Urinary bladder (tissue), 3 donors: ENCODE measurements at regions not wholly inside any gene's neighbourhood (a gene's known extent, or its start where the extent isn't known, plus 50 kb on each side); places are given as distances from the start of the nearest gene placed in this dataset.
"Not testable (repeated sequence)": the region's sequence is repeated elsewhere in the genome, so short reads cannot be mapped to it uniquely, and the experiment has no call there.

Source experiments
- DNase-seq: peaks from one replicate; pipeline ENCODE4 v3.0.0-alpha.2; 2015; ENCODE audit errors: extremely low spot score
- H3K27ac ChIP-seq: one replicate; pipeline ENCODE4 v1.5.1; 2013; ENCODE audit warnings: low read depth, mild to moderate bottlenecking, moderate library complexity
- H3K36me3 ChIP-seq: one replicate; pipeline ENCODE4 v1.6.1; 2013; ENCODE audit warnings: mild to moderate bottlenecking, moderate library complexity; ENCODE audit not compliant: insufficient read depth
- H3K4me1 ChIP-seq: one replicate; pipeline ENCODE4 v1.6.1; 2013; ENCODE audit warnings: mild to moderate bottlenecking, moderate library complexity; ENCODE audit not compliant: insufficient read depth
- H3K4me3 ChIP-seq: one replicate; pipeline ENCODE4 v1.5.1; 2013; ENCODE audit warnings: low read depth, low read length
- WGBS: extraction: QIAGEN DNeasy Blood & Tissue Kit; methylation state at CpG from one replicate; pipeline ENCODE4 v1.1.7; 2013; 5-methylcytosine and 5-hydroxymethylcytosine counted together
- donor health status: healthy with polysubstance abuse.
- donor health status: healthy.

DNA sequence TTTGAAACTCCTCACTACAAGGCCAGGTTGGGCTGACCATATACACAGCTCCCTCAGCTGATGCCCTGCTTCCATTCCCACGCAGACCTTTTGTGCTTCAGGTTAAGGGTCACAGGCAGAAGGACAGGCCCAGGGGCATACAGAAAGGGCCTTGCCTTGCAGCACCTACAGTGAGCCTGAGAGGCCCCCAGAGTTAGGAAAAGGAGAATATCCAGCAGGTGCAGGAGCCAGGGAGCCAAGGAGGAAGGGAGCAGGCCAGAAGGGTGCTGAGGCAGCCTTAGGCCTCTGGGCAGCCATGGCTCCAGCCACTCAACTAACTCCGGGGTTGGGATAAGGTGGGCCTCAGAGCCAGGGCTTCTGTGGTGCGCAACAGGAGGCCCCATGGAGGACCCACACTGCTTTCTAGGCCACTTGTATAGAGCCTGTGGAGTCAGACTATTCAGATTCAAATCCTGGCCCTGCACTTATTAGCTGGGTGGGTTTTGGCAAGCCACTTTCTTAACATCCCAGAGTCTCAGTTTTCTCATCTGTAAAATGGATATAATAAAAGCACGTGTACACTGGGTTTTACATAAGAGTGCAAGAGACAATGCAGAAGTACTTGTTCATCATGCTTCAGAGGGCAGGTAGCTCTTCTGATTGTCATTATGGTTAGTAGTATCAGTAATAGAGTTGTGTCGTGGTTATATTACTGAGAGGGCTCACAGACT is 214.6 kb upstream of the HAAO start:
- H3K36me3 ChIP-seq, result no peaks in the 10 kb centered on the region
- no peak overlapping the region for H3K27ac ChIP-seq
- H3K4me3 ChIP-seq, result no peak overlapping the region
- WGBS, result 91% methylated on average over 5 of the region's 5 CpGs
- no peak for DNase-seq
- H3K4me1 ChIP-seq, result no peaks in the 10 kb centered on the region

DNA sequence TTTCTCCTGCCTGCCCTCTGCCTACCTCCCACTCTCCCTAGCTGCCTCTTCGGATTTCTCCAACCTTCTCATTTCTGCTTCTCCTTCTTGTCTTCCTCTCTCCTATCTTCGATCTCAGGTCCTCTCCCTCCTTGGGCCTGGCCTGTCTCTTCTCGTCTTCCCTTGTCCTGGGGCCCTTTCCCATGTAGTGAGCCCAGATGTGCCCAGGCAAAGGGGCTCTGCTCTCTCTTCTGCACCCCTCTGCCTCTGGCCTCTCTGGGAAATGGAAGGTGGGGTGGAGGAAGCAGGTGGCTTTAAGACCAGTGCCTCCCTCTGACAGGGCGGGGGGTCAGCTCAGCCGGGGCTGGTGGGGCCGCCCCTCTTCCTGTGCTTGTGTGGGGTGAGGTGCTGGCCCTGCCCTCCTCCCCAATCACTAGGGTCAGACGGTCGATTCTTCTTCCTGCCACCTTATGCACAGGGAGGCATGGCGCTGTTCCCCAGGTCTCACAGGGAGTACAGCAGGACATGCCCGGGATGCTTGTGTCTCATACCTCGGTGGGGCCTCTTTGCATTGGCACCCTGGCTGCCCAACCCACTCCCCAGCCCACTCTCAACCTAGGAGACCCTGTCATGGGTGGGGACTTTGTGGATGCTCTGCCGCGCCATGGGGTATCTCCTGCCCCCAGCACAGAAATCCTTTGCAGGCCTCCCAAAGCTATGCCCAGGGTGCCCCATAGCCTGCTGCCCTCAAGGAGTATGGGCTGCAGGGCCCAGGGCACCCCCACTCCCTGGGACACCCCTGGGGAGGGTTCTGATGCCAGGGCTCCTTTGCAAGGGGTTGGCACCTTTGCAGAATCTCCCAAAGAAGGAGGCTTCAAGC is 213.8 kb upstream of the HAAO start:
- no peak overlapping the region for H3K27ac ChIP-seq
- no peaks in the 10 kb centered on the region for H3K36me3 ChIP-seq
- H3K4me3 ChIP-seq, result no peak overlapping the region
- 85% methylated on average over 13 of the region's 13 CpGs for WGBS
- DNase-seq, result no peak
- H3K4me1 ChIP-seq, result no peaks in the 10 kb centered on the region

DNA sequence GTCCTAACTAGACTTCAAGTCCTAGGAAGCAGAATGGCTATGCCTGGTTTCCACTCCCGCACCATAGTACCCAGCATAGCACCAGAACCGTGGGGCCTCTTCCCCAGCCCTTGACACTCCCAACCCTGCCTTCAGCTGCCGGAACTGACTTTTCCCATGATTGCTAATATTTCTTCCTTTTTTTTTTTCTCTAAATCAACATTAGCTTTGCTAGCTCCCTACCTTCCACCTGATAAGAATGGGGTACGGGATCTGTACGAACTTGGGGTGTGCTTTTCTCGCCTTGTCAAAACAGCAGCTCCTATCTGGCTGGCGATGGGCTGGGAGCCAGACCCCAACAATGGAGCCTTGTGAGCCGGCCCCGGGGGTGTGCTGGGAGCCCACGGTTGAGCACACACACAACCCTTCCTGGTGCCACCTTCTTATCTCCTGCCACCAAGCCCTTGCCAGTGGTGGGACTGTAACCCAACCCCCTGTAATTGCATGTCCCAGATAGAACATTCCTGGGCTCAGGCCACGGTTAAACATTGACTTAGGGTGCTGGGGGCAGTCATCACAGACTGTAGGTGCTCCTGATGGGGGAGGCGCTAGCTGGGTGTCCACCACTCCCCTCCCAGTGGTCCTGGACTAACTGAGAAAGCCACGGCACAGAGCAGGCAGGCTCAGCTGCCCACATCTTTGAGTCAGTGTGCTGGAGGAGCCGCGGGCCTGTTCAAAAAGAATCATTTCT is 213.0 kb upstream of the HAAO start:
- Histone ChIP-seq H3K36me3 (no peaks in the 10 kb centered on the region), H3K4me3 (no peak overlapping the region), H3K27ac (no peak overlapping the region), H3K4me1 (no peaks in the 10 kb centered on the region)
- WGBS, result 79% methylated on average over 15 of the region's 15 CpGs
- DNase-seq, result no peak

DNA sequence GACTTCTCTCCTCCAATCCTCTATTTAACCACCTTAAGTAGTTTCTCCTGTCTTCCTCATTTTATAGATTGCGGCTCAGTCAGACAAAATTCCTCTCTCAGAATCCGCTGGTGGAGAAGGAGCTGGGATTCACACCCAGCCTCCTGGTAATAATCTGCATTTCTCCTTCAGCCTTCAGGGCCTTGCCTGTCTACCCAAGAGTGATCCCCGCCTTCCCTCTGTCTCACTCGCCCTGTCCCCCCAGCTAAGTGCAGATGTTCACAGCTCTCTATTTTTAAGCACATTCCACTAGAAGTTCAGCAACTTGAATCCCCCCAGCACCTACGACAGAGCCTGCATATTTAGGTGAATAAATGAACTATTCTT is 212.5 kb upstream of the HAAO start:
- H3K27ac ChIP-seq, result no peak overlapping the region
- 92% methylated on average over 5 of the region's 5 CpGs for WGBS
- no peak for DNase-seq
- H3K4me1 ChIP-seq, result no peaks in the 10 kb centered on the region
- H3K36me3 ChIP-seq, result no peaks in the 10 kb centered on the region
- no peak overlapping the region for H3K4me3 ChIP-seq

DNA sequence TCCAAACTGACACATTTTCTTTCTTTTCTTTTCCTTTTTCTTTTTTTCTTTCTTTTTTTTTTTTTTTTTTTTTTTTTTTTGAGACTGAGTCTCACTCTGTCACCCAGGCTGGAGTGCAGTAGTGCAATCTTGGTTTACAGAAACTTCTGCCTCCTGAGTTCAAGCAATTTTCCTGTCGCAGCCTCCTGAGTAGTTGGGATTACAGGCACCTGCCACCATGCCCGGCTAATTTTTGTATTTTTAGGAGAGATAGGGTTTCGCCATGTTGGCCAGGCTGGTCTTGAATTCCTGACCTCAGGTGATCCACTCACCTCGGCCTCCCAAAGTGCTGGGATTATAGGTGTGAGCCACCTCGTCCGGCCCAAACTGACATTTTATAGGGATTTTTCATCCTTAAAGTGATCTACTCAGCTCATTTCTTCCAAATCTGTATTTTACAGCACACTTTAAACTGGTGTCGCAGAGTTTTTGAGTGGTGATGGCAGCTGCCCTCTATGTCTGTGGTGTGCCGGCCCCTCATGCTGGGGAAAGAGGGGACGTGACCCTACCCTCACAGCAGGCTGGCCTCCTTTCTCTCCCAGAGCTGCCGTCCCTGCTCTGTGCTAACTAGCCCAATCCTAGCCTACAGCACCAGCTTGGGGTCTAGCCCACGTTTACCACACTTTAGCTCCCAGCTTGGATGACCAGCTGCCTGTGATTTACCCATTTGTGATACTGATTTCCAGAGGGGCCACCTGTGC is 211.9 kb upstream of the HAAO start:
- H3K4me3 ChIP-seq, H3K36me3 ChIP-seq, H3K27ac ChIP-seq, DNase-seq, H3K4me1 ChIP-seq: not testable (repeated sequence)
- 90% methylated on average over 11 of the region's 11 CpGs for WGBS

DNA sequence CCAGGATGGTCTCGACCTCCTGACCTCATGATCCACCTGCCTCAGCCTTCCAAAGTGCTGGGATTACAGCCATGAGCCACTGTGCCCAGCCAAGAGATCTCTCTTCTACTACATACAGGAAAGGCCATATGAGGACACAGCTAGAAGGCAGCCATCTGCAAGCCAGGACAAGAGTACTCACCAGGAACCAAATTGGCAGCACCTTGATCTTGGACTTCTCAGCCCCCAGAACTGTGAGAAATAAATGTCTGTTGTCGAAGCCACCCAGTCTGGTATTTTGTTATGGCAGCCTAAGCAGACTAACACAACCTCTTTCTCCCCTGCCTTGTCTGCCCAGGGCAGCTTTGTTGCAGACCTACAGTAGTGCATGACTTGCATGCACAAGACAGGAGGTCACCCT is 211.3 kb upstream of the HAAO start:
- WGBS, result 97% methylated on average over 2 of the region's 2 CpGs
- no peak overlapping the region for H3K27ac ChIP-seq
- no peak for DNase-seq
- H3K4me3 ChIP-seq, result no peak overlapping the region
- H3K36me3 ChIP-seq, result no peaks in the 10 kb centered on the region
- no peaks in the 10 kb centered on the region for H3K4me1 ChIP-seq

DNA sequence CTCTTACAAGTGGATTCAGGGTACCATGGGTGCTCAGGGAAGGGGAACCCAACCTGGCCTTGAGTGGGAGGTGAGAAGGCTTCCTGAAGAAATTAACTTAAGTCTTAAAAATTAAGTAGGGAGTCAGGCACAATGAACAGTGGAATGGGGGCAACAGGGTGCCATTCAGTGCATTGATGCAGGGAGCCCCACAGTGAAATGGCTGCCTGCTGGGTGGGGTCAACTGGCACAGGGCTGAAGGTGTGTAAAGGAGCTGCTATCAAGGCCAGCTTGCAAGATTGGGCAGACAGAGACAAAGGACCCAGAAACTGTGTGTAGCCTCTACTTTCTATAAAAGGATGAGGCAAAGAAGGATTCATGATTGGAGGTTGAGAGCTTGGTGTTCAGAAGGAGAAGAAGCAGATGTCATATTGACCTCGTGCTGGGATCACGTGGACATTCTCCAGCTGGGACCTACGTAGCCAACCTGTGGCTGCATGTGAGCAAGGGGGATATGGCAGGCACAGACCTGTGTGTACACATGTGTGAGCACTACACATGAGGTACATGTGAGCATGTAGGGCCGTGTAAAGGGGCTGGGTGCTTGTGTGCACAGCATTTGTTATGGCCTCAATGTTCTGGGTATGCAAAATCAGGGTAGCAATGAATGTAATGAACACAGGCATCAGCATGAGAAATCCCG is 209.5 kb upstream of the HAAO start:
- DNase-seq, result no peak
- WGBS, result 88% methylated on average over 5 of the region's 5 CpGs
- H3K27ac ChIP-seq, result no peak overlapping the region
- H3K4me3 ChIP-seq, result no peak overlapping the region
- H3K4me1 ChIP-seq, result no peaks in the 10 kb centered on the region
- H3K36me3 ChIP-seq, result no peaks in the 10 kb centered on the region

DNA sequence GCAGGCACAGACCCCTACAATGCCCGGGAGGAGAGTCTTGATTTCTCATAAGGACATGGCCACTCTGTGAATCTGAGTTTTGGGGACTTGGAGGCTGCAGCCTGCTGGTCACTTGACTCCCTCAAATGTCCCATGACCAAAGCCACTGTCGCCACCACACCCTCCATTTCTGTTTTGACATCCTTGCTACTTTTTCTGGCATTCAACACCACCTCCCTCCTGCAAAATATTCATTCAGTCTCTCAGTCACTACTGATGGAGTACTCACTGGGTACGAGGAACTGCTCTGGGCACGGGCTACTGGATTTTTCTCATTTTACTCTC is 208.6 kb upstream of the HAAO start:
- Histone ChIP-seq H3K4me3 (no peak overlapping the region), H3K27ac (no peak overlapping the region), H3K36me3 (no peaks in the 10 kb centered on the region), H3K4me1 (no peaks in the 10 kb centered on the region)
- no peak for DNase-seq
- WGBS, result 93% methylated on average over 4 of the region's 4 CpGs

DNA sequence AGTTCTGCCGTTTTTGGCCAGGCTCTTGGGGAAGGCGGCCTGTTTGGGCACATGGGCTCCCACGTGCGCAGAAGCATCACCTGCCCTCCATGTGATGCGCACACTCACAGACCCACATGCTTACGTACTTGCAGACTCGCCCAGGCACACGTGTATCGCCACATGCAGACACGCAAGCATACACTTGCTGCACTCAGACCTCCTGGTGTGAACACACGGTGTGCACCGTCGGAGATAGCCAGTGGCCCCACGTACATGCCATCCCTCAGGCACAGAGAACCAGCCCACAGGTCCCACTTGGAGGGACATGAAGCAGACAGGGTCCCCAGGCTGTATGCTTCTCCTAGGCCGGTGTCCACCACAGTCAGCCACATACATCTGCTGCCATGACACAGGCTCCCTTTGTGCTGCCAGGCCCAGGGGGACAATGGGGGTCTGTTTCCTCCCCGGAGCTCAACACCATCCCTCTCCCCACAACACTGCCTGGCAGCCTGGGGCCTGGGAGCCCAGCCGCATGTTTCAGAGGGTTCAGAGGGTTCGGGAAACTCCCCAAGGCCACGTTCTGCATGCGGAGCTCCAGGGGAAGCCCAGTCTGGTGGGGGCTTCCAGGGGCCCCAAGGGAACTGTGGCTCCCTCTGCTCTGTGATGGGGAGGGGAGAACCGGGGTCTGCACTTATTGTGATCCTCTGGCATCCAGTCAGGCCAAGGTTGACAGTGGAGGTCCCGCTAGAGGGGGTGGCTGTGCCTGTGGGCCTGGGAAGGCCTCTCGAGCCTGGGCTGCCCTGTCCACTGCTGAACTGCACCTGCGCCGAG is 208.1 kb upstream of the HAAO start:
- Histone ChIP-seq H3K27ac (no peak overlapping the region), H3K4me3 (no peak overlapping the region), H3K4me1 (no peaks in the 10 kb centered on the region), H3K36me3 (no peaks in the 10 kb centered on the region)
- no peak for DNase-seq
- WGBS, result 86% methylated on average over 24 of the region's 25 CpGs

DNA sequence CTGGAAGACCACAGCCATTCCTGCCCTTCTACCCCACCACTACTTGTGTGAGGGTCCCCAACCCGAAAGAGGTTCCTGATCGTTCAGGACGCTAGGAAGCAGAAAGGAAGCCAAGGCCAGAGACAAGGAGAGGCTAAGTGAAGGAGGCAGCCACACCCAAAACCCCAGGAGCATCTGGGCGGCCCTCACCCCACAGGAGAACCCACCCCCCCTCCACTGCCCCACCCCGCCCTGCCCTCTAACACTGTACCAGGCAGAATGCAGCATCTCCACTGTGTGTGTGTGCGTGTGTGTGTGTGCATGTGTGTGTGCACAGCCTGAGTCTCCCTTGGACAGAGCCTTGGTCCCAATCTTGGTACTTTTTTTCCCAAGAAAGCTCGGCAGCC is 207.5 kb upstream of the HAAO start:
- no peak for DNase-seq
- whole genome bisulfite sequencing, result 84% methylated on average over 7 of the region's 7 CpGs
- Histone ChIP-seq H3K27ac (no peak overlapping the region), H3K4me3 (no peak overlapping the region), H3K4me1 (no peaks in the 10 kb centered on the region), H3K36me3 (no peaks in the 10 kb centered on the region)

DNA sequence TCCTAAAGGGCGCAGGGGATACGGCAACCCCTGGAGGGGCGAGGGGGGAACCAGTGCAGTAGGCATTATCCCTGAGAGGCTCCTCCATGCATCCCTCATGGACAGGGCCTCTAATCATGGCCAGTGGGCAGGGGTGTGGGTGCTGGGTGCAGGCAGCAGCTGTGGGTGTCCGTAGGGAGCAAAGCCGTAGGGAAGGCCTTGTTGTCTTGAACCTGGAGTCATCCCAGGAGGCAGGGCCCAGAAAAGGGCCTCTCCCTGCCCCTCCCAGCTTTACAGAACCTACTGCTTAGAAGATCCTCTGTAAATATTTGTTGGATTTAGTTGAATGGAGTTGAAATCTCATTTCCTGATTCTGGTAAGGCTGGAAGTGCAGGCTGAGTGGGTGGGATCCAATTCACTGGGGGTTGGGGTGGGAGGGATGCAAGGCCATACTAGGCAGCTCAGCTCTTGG is 207.0 kb upstream of the HAAO start:
- H3K4me3 ChIP-seq, result no peak overlapping the region
- H3K27ac ChIP-seq, result no peak overlapping the region
- 82% methylated on average over 5 of the region's 5 CpGs for WGBS
- H3K4me1 ChIP-seq, result no peaks in the 10 kb centered on the region
- no peaks in the 10 kb centered on the region for H3K36me3 ChIP-seq
- no peak for DNase-seq

DNA sequence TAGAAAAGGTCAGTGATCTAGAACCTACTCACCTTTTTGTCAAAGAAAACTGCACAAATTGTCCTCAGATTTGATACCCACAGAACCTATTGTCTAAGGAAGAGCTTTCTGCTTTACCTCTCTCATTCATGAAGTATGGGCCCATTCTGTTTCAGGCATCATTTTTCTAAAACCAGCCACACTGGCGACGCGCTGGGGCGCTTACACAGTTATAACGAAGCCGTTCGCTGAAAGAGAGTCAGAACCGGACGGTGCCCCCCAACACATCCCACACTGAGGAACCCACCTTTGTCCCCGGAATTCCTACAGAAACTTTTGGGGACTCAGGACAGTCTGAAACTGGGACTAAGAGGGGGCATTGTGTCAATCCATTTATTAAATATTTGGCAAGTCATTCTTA is 206.3 kb upstream of the HAAO start:
- 97% methylated on average over 10 of the region's 10 CpGs for WGBS
- no peak overlapping the region for H3K4me3 ChIP-seq
- H3K36me3 ChIP-seq, result no peaks in the 10 kb centered on the region
- no peak overlapping the region for H3K27ac ChIP-seq
- no peak for DNase-seq
- no peaks in the 10 kb centered on the region for H3K4me1 ChIP-seq
